ENCODE measurements at regions not wholly inside any gene's neighbourhood (a gene's known extent, or its start where the extent isn't known, plus 50 kb on each side); places are given as distances from the start of the nearest gene placed in this dataset.

DNA sequence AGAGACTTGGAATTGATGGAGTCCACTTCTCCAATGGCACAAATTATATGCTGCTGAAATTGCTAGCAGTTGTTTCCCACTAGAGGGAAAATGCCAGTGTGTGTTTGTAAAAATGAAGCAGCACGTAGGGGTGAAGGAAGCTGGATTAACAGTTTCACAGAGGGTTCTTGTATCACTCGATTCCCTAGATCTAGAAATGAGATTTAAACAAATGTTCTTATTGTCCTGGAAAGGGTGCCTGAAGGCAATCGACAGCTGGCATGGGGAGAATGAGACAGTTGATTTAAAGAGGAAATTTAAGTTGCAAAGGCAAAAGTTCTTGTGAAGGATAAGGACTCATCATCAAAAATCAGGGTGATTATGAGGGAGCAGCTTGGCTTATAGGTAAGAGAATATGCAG is 234.8 kb upstream of the ARPP21 start:
- no peaks in the 10 kb centered on the region for H3K36me3 ChIP-seq
- 73 to 82% methylated on average over 3 of the region's 3 CpGs for whole genome bisulfite sequencing, 2 donors
- intact Hi-C loops (cut with DNase I), result no loop called here

DNA sequence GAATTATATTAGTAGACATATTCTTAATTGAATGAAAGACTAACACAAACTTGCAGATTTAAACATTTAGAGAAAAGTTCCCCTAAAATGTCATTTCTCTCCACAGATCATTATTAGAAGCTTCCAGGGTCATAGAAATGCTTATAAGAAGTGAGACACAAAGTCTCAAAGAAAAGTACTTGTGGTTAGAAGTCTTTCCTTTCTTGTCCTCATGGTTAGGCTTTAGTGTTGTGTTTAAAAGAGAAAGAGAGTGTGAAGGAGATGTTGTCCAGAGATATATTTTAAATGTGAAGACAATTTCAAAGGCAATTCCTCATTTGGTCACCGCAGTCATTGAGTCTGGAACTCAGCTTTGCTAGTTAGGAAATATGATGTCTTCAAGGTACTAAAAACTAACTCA is 230.4 kb upstream of the ARPP21 start:
- 94% methylated on average over 1 of the region's 1 CpG for WGBS, 2 donors
- Histone ChIP-seq H3K27me3 (no peaks in the 10 kb centered on the region), H3K36me3 (no peaks in the 10 kb centered on the region), H3K4me1 (no peaks in the 10 kb centered on the region), H3K9me3 (no peaks in the 10 kb centered on the region), H3K4me3 (no peak overlapping the region), H3K27ac (no peak overlapping the region)
- TF ChIP-seq POLR2AphosphoS5 (IDR thresholded peaks at IDR 0.05), result no peak
- TF ChIP-seq EP300 (IDR thresholded peaks at IDR 0.05), result no peak
- intact Hi-C loops (cut with DNase I), result no loop called here
- no peak for DNase-seq

More for the DNA sequence above, 234.8 kb upstream of the ARPP21 start:
- Histone ChIP-seq H3K27me3 (no peaks in the 10 kb centered on the region), H3K9me3 (no peaks in the 10 kb centered on the region), H3K4me3 (no peak overlapping the region), H3K4me1 (no peaks in the 10 kb centered on the region), H3K27ac (no peak overlapping the region)
- no peak for DNase-seq
- TF ChIP-seq POLR2A (IDR thresholded peaks at IDR 0.05), result no peak
- no peak for TF ChIP-seq EP300 (IDR thresholded peaks at IDR 0.05)
- no peak for TF ChIP-seq POLR2AphosphoS5 (IDR thresholded peaks at IDR 0.05)
- TF ChIP-seq, protein P1, sequence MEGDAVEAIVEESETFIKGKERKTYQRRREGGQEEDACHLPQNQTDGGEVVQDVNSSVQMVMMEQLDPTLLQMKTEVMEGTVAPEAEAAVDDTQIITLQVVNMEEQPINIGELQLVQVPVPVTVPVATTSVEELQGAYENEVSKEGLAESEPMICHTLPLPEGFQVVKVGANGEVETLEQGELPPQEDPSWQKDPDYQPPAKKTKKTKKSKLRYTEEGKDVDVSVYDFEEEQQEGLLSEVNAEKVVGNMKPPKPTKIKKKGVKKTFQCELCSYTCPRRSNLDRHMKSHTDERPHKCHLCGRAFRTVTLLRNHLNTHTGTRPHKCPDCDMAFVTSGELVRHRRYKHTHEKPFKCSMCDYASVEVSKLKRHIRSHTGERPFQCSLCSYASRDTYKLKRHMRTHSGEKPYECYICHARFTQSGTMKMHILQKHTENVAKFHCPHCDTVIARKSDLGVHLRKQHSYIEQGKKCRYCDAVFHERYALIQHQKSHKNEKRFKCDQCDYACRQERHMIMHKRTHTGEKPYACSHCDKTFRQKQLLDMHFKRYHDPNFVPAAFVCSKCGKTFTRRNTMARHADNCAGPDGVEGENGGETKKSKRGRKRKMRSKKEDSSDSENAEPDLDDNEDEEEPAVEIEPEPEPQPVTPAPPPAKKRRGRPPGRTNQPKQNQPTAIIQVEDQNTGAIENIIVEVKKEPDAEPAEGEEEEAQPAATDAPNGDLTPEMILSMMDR (IDR thresholded peaks at IDR 0.05), result no peak

DNA sequence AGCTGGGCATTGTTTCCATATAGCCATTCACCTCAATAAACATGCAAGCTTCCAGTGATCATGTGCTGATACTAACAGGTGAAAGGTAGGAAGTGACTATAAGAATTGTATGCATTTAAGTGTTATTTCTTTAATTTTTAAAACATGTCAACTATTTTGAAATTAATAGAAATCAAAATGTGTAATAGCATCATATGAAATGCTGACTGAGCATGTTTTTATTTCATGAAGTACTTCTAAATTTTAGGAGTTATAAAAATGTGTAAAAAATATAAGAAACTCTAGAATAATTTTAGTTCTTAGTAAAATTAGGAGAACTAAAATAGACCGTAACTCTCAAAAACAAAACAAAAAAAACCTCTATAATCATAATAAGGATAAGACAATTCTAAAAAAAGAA is 229.3 kb upstream of the ARPP21 start:
- intact Hi-C loops (cut with DNase I), result no loop called here
- H3K27ac ChIP-seq, result no peak overlapping the region

DNA sequence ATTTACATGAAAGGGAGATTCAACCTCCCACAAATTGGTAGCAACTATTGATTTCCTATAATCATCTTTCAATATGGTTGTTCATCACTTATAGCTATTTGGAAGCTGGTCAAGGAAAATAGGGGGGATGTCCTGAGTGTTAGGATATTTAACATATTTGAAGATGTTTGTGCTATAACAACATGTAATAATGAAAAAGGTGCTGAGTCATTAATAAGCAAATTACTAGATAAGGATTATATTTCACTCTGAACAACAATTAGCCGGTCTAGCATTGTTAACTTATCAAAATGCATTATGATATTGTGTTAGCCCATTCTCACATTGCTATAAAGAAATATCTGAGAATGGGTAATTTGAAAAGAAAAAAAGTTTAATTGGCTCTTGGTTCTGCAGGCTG is 225.8 kb upstream of the ARPP21 start:
- H3K4me3 ChIP-seq, result no peak overlapping the region
- H3K27me3 ChIP-seq, result no peaks in the 10 kb centered on the region
- WGBS, 2 donors, result 81 to 88% methylated on average over 1 of the region's 1 CpG
- H3K27ac ChIP-seq, result no peak overlapping the region
- H3K36me3 ChIP-seq, result no peaks in the 10 kb centered on the region
- no peaks in the 10 kb centered on the region for H3K9me3 ChIP-seq
- no peak for TF ChIP-seq EP300 (IDR thresholded peaks at IDR 0.05)
- TF ChIP-seq POLR2AphosphoS5 (IDR thresholded peaks at IDR 0.05), result no peak
- no peak for TF ChIP-seq POLR2A (IDR thresholded peaks at IDR 0.05)
- TF ChIP-seq, protein P1 (IDR thresholded peaks at IDR 0.05), result no peak
- no peaks in the 10 kb centered on the region for H3K4me1 ChIP-seq
- DNase-seq, result no peak
- intact Hi-C loops (cut with DNase I), result no loop called here

More for the DNA sequence above, 229.3 kb upstream of the ARPP21 start:
- DNase-seq, result no peak
- 93 to 98% methylated on average over 1 of the region's 1 CpG for WGBS, 2 donors
- no peaks in the 10 kb centered on the region for H3K4me1 ChIP-seq
- no peaks in the 10 kb centered on the region for H3K9me3 ChIP-seq
- TF ChIP-seq, protein P1 (IDR thresholded peaks at IDR 0.05), result no peak
- TF ChIP-seq POLR2A (IDR thresholded peaks at IDR 0.05) (no peak), POLR2AphosphoS5 (IDR thresholded peaks at IDR 0.05) (no peak), EP300 (IDR thresholded peaks at IDR 0.05) (no peak)
- no peak overlapping the region for H3K4me3 ChIP-seq
- H3K36me3 ChIP-seq, result no peaks in the 10 kb centered on the region
- H3K27me3 ChIP-seq, result no peaks in the 10 kb centered on the region

DNA sequence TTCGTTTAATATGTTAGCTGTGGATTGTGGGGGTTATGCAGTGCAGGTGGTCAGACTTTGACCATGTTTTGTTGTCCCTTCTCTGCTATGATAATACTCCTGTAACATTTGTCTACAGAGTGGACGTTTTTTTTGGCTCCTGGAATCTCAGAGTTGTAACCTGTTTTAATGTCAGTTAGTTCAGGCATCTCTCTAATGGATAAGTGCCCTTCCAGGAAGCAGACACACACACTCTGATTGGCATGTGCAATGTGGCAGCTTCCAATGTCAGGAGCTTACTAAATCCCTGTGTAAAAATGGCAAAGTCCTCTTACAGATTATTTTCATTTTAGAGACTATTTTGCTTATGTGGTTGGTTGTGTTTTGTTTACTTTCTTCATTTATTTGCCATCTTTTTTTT is 222.2 kb upstream of the ARPP21 start:
- 20 to 45% methylated on average over 2 of the region's 2 CpGs for WGBS, 2 donors
- no peak for TF ChIP-seq POLR2A (IDR thresholded peaks at IDR 0.05)
- no peak for TF ChIP-seq EP300 (IDR thresholded peaks at IDR 0.05)
- no peak for TF ChIP-seq POLR2AphosphoS5 (IDR thresholded peaks at IDR 0.05)
- TF ChIP-seq, protein P1 (IDR thresholded peaks at IDR 0.05), result no peak
- DNase-seq, result no peak
- intact Hi-C loops (cut with DNase I), result no loop called here
- Histone ChIP-seq H3K4me3 (no peak overlapping the region), H3K27ac (no peak overlapping the region), H3K27me3 (no peaks in the 10 kb centered on the region), H3K4me1 (no peaks in the 10 kb centered on the region), H3K36me3 (no peaks in the 10 kb centered on the region), H3K9me3 (no peaks in the 10 kb centered on the region)

Measured in sigmoid colon (tissue), 6 donors.